SK-N-MC (cell line): ENCODE measurements at regions not wholly inside any gene's neighbourhood (a gene's known extent, or its start where the extent isn't known, plus 50 kb on each side); places are given as distances from the start of the nearest gene placed in this dataset.

Experiments
- EZH2 ChIP-seq: fragments of 200-600 bp; sonication (generic); IDR thresholded peaks from one replicate; pipeline ENCODE4 v1.6.1; 2017; ENCODE audit warnings: antibody characterized with exemption
- FOXP2 ChIP-seq: optimal IDR thresholded peaks from 2 replicates; pipeline ENCODE3; 2011; ENCODE audit warnings: mild to moderate bottlenecking, moderate library complexity; ENCODE audit not compliant: insufficient read depth; ENCODE audit errors: extremely low read length, control extremely low read depth
- POLR2AphosphoS5 ChIP-seq: IDR thresholded peaks from 2 replicates; pipeline ENCODE4 v1.6.1; 2012; ENCODE audit warnings: mild to moderate bottlenecking, low read depth, low read length, borderline replicate concordance

GRCh38 chr13:22270881-22271280 is 600.0 kb downstream of the FGF9 start:
- TF ChIP-seq POLR2AphosphoS5 (no peak), EZH2 (no peak), FOXP2 (no peak)
